GM12874 (cell line): ENCODE measurements at regions not wholly inside any gene's neighbourhood (a gene's known extent, or its start where the extent isn't known, plus 50 kb on each side); places are given as distances from the start of the nearest gene placed in this dataset.

Experiments
- TF ChIP-seq, protein P1 (sequence below): IDR thresholded peaks from 2 replicates; pipeline ENCODE4 v1.5.1; 2011; ENCODE audit warnings: low read depth, mild to moderate bottlenecking, control low read depth, low read length, moderate library complexity; ENCODE audit not compliant: insufficient read depth

DNA sequence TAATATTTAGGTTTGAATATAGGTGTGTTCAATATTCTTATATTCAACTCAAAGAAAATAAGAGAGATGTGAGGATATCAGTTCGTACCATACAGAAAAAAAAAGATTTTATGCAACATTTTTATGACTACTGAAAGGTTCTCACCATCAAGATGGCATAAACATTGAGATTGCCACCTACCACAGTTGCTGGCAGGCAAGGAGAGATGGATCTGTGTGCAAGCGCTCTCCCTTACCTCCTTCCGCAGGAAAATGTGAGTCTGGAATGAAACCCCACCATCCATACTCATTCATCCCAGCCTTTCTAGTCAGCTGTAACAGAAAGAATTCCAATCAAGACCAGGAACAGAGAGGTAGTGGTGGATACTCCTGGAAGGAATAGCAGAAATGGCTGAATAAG, 376.9 kb downstream of the PPP3CA start:
- TF ChIP-seq, protein P1, sequence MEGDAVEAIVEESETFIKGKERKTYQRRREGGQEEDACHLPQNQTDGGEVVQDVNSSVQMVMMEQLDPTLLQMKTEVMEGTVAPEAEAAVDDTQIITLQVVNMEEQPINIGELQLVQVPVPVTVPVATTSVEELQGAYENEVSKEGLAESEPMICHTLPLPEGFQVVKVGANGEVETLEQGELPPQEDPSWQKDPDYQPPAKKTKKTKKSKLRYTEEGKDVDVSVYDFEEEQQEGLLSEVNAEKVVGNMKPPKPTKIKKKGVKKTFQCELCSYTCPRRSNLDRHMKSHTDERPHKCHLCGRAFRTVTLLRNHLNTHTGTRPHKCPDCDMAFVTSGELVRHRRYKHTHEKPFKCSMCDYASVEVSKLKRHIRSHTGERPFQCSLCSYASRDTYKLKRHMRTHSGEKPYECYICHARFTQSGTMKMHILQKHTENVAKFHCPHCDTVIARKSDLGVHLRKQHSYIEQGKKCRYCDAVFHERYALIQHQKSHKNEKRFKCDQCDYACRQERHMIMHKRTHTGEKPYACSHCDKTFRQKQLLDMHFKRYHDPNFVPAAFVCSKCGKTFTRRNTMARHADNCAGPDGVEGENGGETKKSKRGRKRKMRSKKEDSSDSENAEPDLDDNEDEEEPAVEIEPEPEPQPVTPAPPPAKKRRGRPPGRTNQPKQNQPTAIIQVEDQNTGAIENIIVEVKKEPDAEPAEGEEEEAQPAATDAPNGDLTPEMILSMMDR = no peak

DNA sequence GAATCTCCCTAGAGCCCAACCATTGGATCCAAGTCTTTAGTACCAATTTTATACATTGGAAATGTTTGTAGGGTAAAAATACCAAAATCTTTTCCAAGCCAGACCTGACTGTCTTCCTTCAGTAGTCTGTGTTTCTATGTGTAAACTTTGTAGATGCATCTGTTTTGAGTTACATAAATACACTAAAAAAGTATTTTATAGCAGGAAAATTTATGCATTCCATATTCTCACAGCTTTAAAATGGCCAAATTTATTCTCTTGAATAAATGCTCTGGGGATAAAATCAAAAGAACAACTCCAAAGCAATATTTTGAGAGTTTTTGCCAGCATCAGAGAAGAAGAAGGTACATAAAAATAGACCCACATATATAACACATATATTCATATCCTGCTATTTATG, 377.4 kb downstream of the PPP3CA start:
- TF ChIP-seq, protein P1 = no peak

DNA sequence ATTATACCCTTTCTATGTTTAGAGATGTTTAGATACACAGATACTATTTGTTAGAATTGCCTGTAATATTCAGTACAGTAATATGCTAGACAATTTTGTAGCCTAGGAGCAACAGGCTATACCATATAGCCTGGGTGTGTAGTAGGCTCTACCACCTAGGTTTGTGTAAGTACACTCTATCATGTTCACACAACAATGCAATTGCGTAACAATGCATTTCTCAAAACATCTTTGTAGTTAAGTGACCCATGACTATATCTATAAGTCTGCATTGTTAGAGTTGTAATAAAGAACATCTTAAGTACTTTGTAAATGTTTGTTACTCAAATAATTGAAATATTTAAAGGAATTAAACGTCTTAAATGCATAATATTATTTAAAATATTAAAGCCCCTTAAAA, 379.3 kb downstream of the PPP3CA start:
- TF ChIP-seq, protein P1 = no peak

DNA sequence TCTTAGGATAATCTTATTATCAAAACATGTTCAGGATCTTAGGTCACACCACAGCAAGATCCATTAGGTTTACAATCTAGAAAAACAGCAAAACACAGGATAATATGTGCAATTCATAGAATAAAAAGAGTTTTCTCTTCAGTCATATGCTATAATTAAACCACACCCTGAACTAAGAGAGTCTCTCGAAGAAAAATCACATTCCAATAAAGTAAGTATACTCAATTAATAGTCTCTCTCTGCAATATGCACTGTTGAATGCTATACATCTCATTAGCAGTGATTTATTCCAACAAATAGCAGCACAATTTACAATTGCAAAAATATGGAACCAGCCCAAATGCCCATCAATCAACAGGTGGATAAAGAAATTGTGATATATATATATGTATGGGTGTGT, 383.7 kb downstream of the PPP3CA start:
- TF ChIP-seq, protein P1 = no peak

DNA sequence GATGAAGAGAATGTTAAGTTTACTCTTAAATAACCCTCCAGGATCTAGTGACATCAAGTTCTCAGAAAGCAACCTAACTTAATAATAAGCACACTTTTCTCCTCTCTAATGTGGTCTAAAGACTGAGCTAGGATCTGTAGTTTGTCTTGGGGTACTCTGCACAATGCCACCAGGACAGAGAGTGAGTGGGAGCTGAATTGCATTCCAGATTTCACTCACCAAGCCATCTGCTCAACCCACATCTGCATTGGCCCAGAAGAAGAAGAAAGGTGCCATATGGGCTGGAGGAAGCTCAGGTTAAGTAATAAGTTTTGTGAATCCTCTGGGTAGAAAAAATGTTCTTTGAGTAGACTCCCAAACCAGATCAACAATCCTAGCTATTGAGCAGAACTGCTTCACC, 384.6 kb downstream of the PPP3CA start:
- TF ChIP-seq, protein P1 = no peak

DNA sequence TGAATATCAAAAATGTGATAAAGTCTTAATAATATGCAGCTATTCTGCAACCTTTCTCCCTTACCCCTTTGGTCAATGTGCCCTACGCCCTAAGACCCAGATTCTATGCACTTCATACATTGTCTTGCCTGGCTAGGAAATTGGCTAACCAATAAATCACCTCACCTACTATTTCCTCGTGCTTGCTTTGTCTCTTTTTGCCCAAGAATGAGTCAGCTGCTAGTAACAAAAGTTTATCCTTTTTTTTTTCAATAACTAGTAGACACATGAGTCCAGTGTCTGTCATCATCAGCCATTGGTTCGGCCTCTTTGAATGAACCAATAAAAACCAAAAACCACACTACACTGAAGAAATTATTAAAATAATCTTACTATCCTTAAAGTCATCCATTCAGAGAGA, 387.1 kb downstream of the PPP3CA start:
- TF ChIP-seq, protein P1 = no peak

DNA sequence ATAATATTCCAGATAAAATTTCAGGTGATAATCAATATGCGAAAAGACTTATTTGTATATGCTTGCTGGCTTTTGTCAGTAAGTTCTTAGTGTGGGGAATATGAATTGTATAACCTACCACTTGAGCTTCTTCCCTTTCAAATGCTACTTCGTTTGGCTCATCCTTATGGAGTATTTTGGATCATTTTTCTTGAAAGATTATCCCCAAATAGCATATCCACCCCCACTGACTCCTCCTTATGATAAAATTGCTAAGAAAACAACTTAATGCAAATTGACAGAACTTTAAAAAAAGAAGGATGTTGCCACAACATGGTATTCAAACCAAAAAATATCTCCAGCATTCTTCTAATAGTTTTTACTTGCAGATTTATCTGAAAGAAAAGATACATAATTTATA, 393.3 kb downstream of the PPP3CA start:
- TF ChIP-seq, protein P1 = no peak

DNA sequence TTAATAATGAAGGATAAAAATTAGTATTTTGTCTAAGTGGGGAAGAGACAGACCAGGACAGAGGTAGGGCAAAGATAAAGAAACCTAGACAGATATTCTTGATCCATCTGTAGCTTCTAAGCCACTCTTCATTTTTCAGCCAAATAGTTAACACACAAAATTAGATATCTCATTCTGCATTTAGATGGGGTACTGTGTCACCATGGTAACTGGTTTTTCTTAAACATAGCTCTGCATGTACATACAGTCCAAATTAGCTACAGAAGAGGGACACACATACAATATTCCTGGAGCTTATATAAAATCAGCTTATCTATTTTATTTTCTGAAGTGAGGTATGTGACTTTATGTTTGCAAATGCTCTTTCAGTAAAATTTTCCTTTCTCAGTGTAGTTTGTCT, 393.7 kb downstream of the PPP3CA start:
- TF ChIP-seq, protein P1 = no peak
